ENCODE measurements at regions not wholly inside any gene's neighbourhood (a gene's known extent, or its start where the extent isn't known, plus 50 kb on each side); places are given as distances from the start of the nearest gene placed in this dataset.

- DNase-seq (ENCODE audit: low spot score), result no peak
- in situ Hi-C loops (cut with HindIII; ENCODE audit: low sequenced_read_pairs), result no loop called here
These were observed 149.4 kb downstream of the GADD45G start for GRCh38 chr9:89754193-89754592.

- no peak for DNase-seq (ENCODE audit: low spot score)
- in situ Hi-C loops (cut with HindIII; ENCODE audit: low sequenced_read_pairs), result no loop called here
These were observed 151.0 kb downstream of the GADD45G start for GRCh38 chr9:89755821-89756220.

- in situ Hi-C loops (cut with HindIII; ENCODE audit: low sequenced_read_pairs), result no loop called here
- DNase-seq (ENCODE audit: low spot score), result no peak
These were observed 152.2 kb downstream of the GADD45G start for GRCh38 chr9:89756891-89757537.

- in situ Hi-C loops (cut with HindIII; ENCODE audit: low sequenced_read_pairs), result no loop called here
- no peak for DNase-seq (ENCODE audit: low spot score)
These were observed 153.1 kb downstream of the GADD45G start for GRCh38 chr9:89757776-89758528.

GRCh38 chr9:89759572-89759971 is 154.8 kb downstream of the GADD45G start:
- no peak for DNase-seq (ENCODE audit: low spot score)
- in situ Hi-C loops (cut with HindIII; ENCODE audit: low sequenced_read_pairs), result no loop called here

- in situ Hi-C loops (cut with HindIII; ENCODE audit: low sequenced_read_pairs), result no loop called here
- no peak for DNase-seq (ENCODE audit: low spot score)
These were observed 155.3 kb downstream of the GADD45G start for GRCh38 chr9:89760123-89760522.

GRCh38 chr9:89764217-89764616 is 159.4 kb downstream of the GADD45G start:
- DNase-seq (ENCODE audit: low spot score), result no peak
- in situ Hi-C loops (cut with HindIII; ENCODE audit: low sequenced_read_pairs), result no loop called here

- peak; percentile 78 for DNase-seq (ENCODE audit: low spot score)
- in situ Hi-C loops (cut with HindIII; ENCODE audit: low sequenced_read_pairs), result no loop called here
These were observed 160.6 kb downstream of the GADD45G start for GRCh38 chr9:89765211-89765946.

GRCh38 chr9:89766991-89767390 is 162.2 kb downstream of the GADD45G start:
- DNase-seq (ENCODE audit: low spot score), result no peak
- in situ Hi-C loops (cut with HindIII; ENCODE audit: low sequenced_read_pairs), result no loop called here

GRCh38 chr9:89768051-89768450 is 163.2 kb downstream of the GADD45G start:
- no peak for DNase-seq (ENCODE audit: low spot score)
- in situ Hi-C loops (cut with HindIII; ENCODE audit: low sequenced_read_pairs), result no loop called here

- DNase-seq (ENCODE audit: low spot score), result no peak
- in situ Hi-C loops (cut with HindIII; ENCODE audit: low sequenced_read_pairs), result no loop called here
These were observed 163.8 kb downstream of the GADD45G start for GRCh38 chr9:89768650-89769071.

GRCh38 chr9:89770531-89771174 is 165.8 kb downstream of the GADD45G start:
- DNase-seq (ENCODE audit: low spot score), result peak; percentile 54

GRCh38 chr9:89771205-89771604 is 166.4 kb downstream of the GADD45G start:
- in situ Hi-C loops (cut with HindIII; ENCODE audit: low sequenced_read_pairs), result no loop called here
- no peak for DNase-seq (ENCODE audit: low spot score)

More at GRCh38 chr9:89770531-89771174, 165.8 kb downstream of the GADD45G start:
- in situ Hi-C loops (cut with HindIII; ENCODE audit: low sequenced_read_pairs), result no loop called here

GRCh38 chr9:89773170-89773569 is 168.4 kb downstream of the GADD45G start:
- in situ Hi-C loops (cut with HindIII; ENCODE audit: low sequenced_read_pairs), result no loop called here
- DNase-seq (ENCODE audit: low spot score), result no peak

GRCh38 chr9:89774858-89775370 is 170.1 kb downstream of the GADD45G start:
- in situ Hi-C loops (cut with HindIII; ENCODE audit: low sequenced_read_pairs), result no loop called here
- DNase-seq (ENCODE audit: low spot score), result no peak

- in situ Hi-C loops (cut with HindIII; ENCODE audit: low sequenced_read_pairs), result no loop called here
- DNase-seq (ENCODE audit: low spot score), result no peak
These were observed 170.8 kb downstream of the GADD45G start for GRCh38 chr9:89775641-89776040.

GRCh38 chr9:89776795-89777525 is 172.1 kb downstream of the GADD45G start:
- in situ Hi-C loops (cut with HindIII; ENCODE audit: low sequenced_read_pairs), result no loop called here

GRCh38 chr9:89777544-89777943 is 172.7 kb downstream of the GADD45G start:
- in situ Hi-C loops (cut with HindIII; ENCODE audit: low sequenced_read_pairs), result no loop called here
- no peak for DNase-seq (ENCODE audit: low spot score)

More at GRCh38 chr9:89776795-89777525, 172.1 kb downstream of the GADD45G start:
- DNase-seq (ENCODE audit: low spot score), result no peak
